Endothelial cell of umbilical vein (primary cell): ENCODE measurements at regions not wholly inside any gene's neighbourhood (a gene's known extent, or its start where the extent isn't known, plus 50 kb on each side); places are given as distances from the start of the nearest gene placed in this dataset.

Experiments used
- FOS ChIP-seq: IDR thresholded peaks from 2 replicates; pipeline ENCODE4 v1.6.1; 2011; ENCODE audit warnings: mild to moderate bottlenecking, low read length, moderate library complexity, borderline replicate concordance; ENCODE audit not compliant: insufficient read depth
- POLR2AphosphoS5 ChIP-seq: IDR thresholded peaks from 2 replicates; pipeline ENCODE4 v1.6.1; 2012; ENCODE audit warnings: low read depth, mild to moderate bottlenecking, control low read depth, low read length, moderate library complexity; ENCODE audit not compliant: insufficient read depth

DNA sequence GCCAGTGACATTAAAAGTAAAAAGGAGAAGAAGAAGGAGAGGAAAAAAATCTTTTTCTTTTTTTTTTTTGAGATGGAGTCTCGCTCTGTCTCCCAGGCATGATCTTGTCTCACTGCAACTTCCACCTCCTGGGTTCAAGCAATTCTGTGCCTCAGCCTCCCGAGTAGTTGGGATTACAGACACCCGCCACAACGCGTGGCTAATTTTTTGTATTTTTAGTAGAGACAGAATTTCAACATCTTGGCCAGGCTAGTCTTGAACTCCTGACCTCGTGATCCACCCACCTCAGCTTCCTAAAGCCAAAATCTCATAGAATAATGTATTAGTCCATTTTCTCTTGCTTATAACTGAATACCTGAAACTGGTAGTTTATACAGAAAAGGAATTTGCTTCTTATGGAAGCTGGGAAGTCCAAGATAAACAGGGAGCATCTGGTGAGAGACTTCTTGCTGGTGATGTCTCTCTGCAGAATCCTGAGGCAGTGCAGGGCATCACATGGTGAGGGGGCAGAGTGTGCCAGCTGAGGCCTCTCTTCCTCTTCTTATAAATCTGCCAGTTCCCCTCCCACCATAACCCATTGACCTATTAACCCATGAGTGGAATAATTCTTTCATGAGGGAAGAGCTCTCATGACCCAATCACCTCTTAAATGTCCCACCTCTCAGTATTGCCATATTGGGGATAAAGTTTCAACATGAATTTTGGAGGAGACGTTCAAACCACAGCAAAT is 466.3 kb downstream of the GADD45G start:
- no peak for TF ChIP-seq POLR2AphosphoS5
- TF ChIP-seq FOS = no peak
